ENCODE measurements at regions not wholly inside any gene's neighbourhood (a gene's known extent, or its start where the extent isn't known, plus 50 kb on each side); places are given as distances from the start of the nearest gene placed in this dataset.

DNA sequence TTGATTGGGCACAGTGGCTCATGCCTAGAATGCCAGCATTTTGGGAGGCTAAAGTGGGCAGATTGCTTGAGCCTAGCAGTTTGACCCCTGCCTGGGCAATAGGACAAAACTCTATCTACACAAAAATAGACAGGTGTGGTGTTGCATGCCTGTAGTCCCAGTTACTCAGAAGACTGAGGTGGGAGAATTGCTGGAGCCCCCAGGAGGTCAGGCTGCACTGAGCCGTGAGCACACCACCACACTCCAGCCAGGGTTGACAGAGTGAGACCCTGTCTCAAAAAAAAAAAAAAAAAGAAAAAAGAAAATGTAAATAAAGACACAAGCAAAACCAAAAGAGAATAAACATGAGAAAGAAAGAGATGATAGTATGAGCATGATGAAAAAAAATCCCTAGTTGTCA lies 802.4 kb upstream of the ANO3 start:
- no peaks in the 10 kb centered on the region for H3K4me1 ChIP-seq (ENCODE audit: insufficient read depth, low read length, severe bottlenecking)
- H3K4me2 ChIP-seq (ENCODE audit: low read length), result no peak overlapping the region
- H3K9ac ChIP-seq (ENCODE audit: low read length), result no peak overlapping the region
- no peaks in the 10 kb centered on the region for H3K27me3 ChIP-seq (ENCODE audit: insufficient read depth, low read length)
- no peaks in the 10 kb centered on the region for H3K36me3 ChIP-seq (ENCODE audit: insufficient read depth, low read length)
- H3F3A ChIP-seq (ENCODE audit: insufficient read depth, low read length), result no peaks in the 10 kb centered on the region
- no peak overlapping the region for H3K4me3 ChIP-seq (ENCODE audit: low read depth, low read length, poor library complexity, severe bottlenecking)
- no peaks in the 10 kb centered on the region for H3K79me2 ChIP-seq (ENCODE audit: insufficient read depth, low read length)
- no peaks in the 10 kb centered on the region for H4K20me1 ChIP-seq (ENCODE audit: insufficient read depth, low read length)
- H3K9me2 ChIP-seq (ENCODE audit: low read depth, low read length), result no peaks in the 10 kb centered on the region
- H3K9me3 ChIP-seq (ENCODE audit: low read length), result no peaks in the 10 kb centered on the region
- TF ChIP-seq, protein P1, sequence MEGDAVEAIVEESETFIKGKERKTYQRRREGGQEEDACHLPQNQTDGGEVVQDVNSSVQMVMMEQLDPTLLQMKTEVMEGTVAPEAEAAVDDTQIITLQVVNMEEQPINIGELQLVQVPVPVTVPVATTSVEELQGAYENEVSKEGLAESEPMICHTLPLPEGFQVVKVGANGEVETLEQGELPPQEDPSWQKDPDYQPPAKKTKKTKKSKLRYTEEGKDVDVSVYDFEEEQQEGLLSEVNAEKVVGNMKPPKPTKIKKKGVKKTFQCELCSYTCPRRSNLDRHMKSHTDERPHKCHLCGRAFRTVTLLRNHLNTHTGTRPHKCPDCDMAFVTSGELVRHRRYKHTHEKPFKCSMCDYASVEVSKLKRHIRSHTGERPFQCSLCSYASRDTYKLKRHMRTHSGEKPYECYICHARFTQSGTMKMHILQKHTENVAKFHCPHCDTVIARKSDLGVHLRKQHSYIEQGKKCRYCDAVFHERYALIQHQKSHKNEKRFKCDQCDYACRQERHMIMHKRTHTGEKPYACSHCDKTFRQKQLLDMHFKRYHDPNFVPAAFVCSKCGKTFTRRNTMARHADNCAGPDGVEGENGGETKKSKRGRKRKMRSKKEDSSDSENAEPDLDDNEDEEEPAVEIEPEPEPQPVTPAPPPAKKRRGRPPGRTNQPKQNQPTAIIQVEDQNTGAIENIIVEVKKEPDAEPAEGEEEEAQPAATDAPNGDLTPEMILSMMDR (IDR thresholded peaks at IDR 0.05; ENCODE audit: low read length), result no peak
- no peak for TF ChIP-seq EZH2 (IDR thresholded peaks at IDR 0.05; ENCODE audit: borderline replicate concordance, low read length)
- no peak overlapping the region for H3K27ac ChIP-seq (ENCODE audit: low read depth, low read length, poor library complexity, severe bottlenecking)
- H2AFZ ChIP-seq (ENCODE audit: low read length), result no peak overlapping the region

DNA sequence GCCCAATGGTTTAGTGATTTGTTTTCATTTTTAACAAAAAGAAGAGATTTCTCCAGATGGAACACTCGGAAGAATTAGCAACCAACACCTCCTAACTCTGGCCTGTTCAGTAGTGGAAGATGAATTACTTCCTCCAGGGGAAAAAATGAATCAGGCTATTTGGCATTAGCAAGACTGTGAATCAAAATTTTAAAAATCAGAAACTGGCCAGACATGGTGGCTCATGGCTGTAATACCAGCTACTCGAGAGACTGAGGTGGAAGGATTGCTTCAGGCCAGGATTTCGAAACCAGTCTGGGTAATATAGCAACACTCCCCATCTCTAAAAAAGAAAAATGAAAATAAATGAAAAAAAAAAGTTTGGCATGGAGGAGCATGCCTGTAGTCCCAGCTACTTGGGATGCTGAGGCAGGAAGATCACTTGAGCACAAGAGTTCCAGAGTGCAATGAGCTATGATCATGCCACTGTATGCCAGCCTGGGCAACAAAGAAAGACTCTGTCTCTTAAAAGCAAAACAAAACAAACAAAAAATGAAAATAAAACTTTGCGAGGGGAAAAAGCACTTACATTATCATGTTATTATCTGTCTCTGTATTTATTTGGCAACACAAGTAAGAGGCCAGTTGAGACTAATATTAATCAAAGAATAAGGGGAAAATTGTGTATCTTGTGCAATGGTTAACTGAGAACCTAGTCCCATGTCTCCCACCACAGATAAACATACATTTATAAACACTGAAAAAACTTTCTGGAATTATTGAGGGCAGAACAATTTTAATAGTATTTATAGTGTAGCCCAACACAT lies 796.3 kb upstream of the ANO3 start:
- Histone ChIP-seq H3K4me1 (ENCODE audit: insufficient read depth, low read length, severe bottlenecking) (no peaks in the 10 kb centered on the region), H3K79me2 (ENCODE audit: insufficient read depth, low read length) (no peaks in the 10 kb centered on the region), H3K36me3 (ENCODE audit: insufficient read depth, low read length) (no peaks in the 10 kb centered on the region), H3F3A (ENCODE audit: insufficient read depth, low read length) (no peaks in the 10 kb centered on the region), H3K9ac (ENCODE audit: low read length) (no peak overlapping the region), H3K9me3 (ENCODE audit: low read length) (no peaks in the 10 kb centered on the region), H3K9me2 (ENCODE audit: low read depth, low read length) (no peaks in the 10 kb centered on the region), H3K4me3 (ENCODE audit: low read depth, low read length, poor library complexity, severe bottlenecking) (no peak overlapping the region), H3K27me3 (ENCODE audit: insufficient read depth, low read length) (no peaks in the 10 kb centered on the region), H3K27ac (ENCODE audit: low read depth, low read length, poor library complexity, severe bottlenecking) (no peak overlapping the region), H3K4me2 (ENCODE audit: low read length) (no peak overlapping the region), H2AFZ (ENCODE audit: low read length) (no peak overlapping the region), H4K20me1 (ENCODE audit: insufficient read depth, low read length) (no peaks in the 10 kb centered on the region)
- no peak for TF ChIP-seq EZH2 (IDR thresholded peaks at IDR 0.05; ENCODE audit: borderline replicate concordance, low read length)
- TF ChIP-seq, protein P1 (IDR thresholded peaks at IDR 0.05; ENCODE audit: low read length), result no peak

DNA sequence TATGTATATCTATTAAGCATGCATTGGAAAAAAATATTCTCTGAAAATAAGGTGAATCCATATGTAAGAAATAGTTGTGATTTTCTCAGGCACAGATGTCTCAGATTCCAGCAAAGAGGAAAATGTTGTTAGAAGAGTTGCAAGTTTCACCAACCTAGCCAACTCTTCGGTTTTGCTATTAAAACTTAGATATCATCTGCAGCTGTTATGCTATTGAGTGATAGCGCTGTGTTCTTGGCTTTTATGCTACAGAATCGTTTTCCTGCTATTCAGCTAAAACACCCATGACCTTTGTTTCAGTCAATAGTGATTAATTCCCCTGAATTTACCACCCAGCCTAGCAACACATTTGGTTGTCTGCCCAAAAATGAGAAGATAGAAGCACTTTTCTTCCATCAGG lies 795.6 kb upstream of the ANO3 start:
- no peak for TF ChIP-seq EZH2 (IDR thresholded peaks at IDR 0.05; ENCODE audit: borderline replicate concordance, low read length)
- TF ChIP-seq, protein P1 (IDR thresholded peaks at IDR 0.05; ENCODE audit: low read length), result no peak
- Histone ChIP-seq H4K20me1 (ENCODE audit: insufficient read depth, low read length) (no peaks in the 10 kb centered on the region), H3K79me2 (ENCODE audit: insufficient read depth, low read length) (no peaks in the 10 kb centered on the region), H3K9me2 (ENCODE audit: low read depth, low read length) (no peaks in the 10 kb centered on the region), H3K4me3 (ENCODE audit: low read depth, low read length, poor library complexity, severe bottlenecking) (no peak overlapping the region), H3F3A (ENCODE audit: insufficient read depth, low read length) (no peaks in the 10 kb centered on the region), H2AFZ (ENCODE audit: low read length) (no peak overlapping the region), H3K27me3 (ENCODE audit: insufficient read depth, low read length) (no peaks in the 10 kb centered on the region), H3K27ac (ENCODE audit: low read depth, low read length, poor library complexity, severe bottlenecking) (no peak overlapping the region), H3K9me3 (ENCODE audit: low read length) (no peaks in the 10 kb centered on the region), H3K4me2 (ENCODE audit: low read length) (no peak overlapping the region), H3K9ac (ENCODE audit: low read length) (no peak overlapping the region), H3K36me3 (ENCODE audit: insufficient read depth, low read length) (no peaks in the 10 kb centered on the region), H3K4me1 (ENCODE audit: insufficient read depth, low read length, severe bottlenecking) (no peaks in the 10 kb centered on the region)
